Ovary (tissue), 7 donors: ENCODE measurements at regions not wholly inside any gene's neighbourhood (a gene's known extent, or its start where the extent isn't known, plus 50 kb on each side); places are given as distances from the start of the nearest gene placed in this dataset.

Source experiments
- DNase-seq, 5 donors: peaks; one replicate each; pipeline ENCODE4 v3.0.0-alpha.2; 2019 to 2020
- H3K27ac ChIP-seq, 2 donors: fragments of 200-600 bp; one replicate each; pipeline versions ENCODE4 v1.5.1 to v1.8.0; 2019 to 2022
- H3K27me3 ChIP-seq: fragments of 200-600 bp; one replicate; pipeline ENCODE4 v1.8.0; 2022
- H3K36me3 ChIP-seq: fragments of 200-600 bp; sonication (generic); one replicate; pipeline ENCODE4 v1.5.1; 2019
- H3K4me1 ChIP-seq: one replicate; pipeline ENCODE4 v1.8.1; 2013; ENCODE audit warnings: mild to moderate bottlenecking, moderate library complexity; ENCODE audit not compliant: insufficient read depth
- H3K4me3 ChIP-seq: fragments of 200-600 bp; sonication (generic); one replicate; pipeline ENCODE4 v1.5.1; 2017
- H3K9me3 ChIP-seq, 2 donors: fragments of 200-600 bp in 1 of 2; sonication (generic) in 1 of 2; one replicate each; pipeline versions ENCODE4 v1.5.1 to v1.8.1; 2013 to 2019; ENCODE audit warnings: mild to moderate bottlenecking in 1 of 2, moderate library complexity in 1 of 2
- CTCF ChIP-seq, 3 donors: fragments of 450-650 bp in 2 of 3; fragments of 200-600 bp in 1 of 3; IDR thresholded peaks; one replicate each; pipeline versions ENCODE4 v1.5.1 to v1.8.0; 2016 to 2022; ENCODE audit warnings: antibody characterized with exemption in 3 of 3, mild to moderate bottlenecking in 1 of 3
- EP300 ChIP-seq: sonication (generic); formaldehyde crosslinking; IDR thresholded peaks from one replicate; pipeline ENCODE4 v1.6.1; 2017; ENCODE audit warnings: antibody characterized with exemption
- POLR2A ChIP-seq: fragments of 450-650 bp; IDR thresholded peaks from one replicate; pipeline ENCODE4 v1.6.1; 2017; ENCODE audit warnings: antibody characterized with exemption, mild to moderate bottlenecking, moderate library complexity
- WGBS, 3 donors: extraction: QIAGEN DNeasy Blood & Tissue Kit in 1 of 3; methylation state at CpG; one replicate each; pipeline versions ENCODE4 v1.1.5 to v1.1.7; 2013 to 2017; 5-methylcytosine and 5-hydroxymethylcytosine counted together
- intact Hi-C, 4 donors: fragments of 100-400 bp; cut with DNase I; formaldehyde crosslinking; loops; one replicate each; pipeline versions ENCODE4 v1.11.0 to v1.15.1; 2022 to 2023
- donor health status: DM: no; HTN: no; CAD: no; lungs with moderate emphysema.
- donor health status: DM: no; HTN: no; CAD: no.
- donor health status: Bipolar disorder and iron deficiency.
- donor health status: DM: no; HTN: no; CAD: no.
- donor health status: DM: yes; HTN: yes; CAD: no.

- Histone ChIP-seq H3K27me3 (no peaks in the 10 kb centered on the region), H3K36me3 (no peaks in the 10 kb centered on the region), H3K27ac (peak overlapping the region in 1 of 2 donors; percentile 18), H3K9me3 (no peaks in the 10 kb centered on the region), H3K4me3 (no peak overlapping the region), H3K4me1 (no peaks in the 10 kb centered on the region)
- peak; percentile 68 to 87 (median 85) for DNase-seq
- TF ChIP-seq CTCF (IDR thresholded peaks at IDR 0.05) (peak; percentile 77 to 90 (median 89)), POLR2A (no peak), EP300 (no peak)
- intact Hi-C loops, result loop anchor here in 3 of 4 donors (5.0 to 10.0 kb wide), 4 partner anchors 103 to 696 kb away; partner anchors contain the start of gene DLL1 (in 1 of the 3)
- WGBS, 3 donors, result 21 to 35% (median 23%) methylated on average over 32 of the region's 32 CpGs
Observed at GRCh38 chr6:169831450-169832246, 80.2 kb downstream of the ERMARD start.
